CD14-positive monocyte (primary cell): ENCODE measurements at regions not wholly inside any gene's neighbourhood (a gene's known extent, or its start where the extent isn't known, plus 50 kb on each side); places are given as distances from the start of the nearest gene placed in this dataset.

Experiments
- DNase-seq, 3 donors: peaks; one replicate each; pipeline ENCODE4 v3.0.0-alpha.2; 2011 to 2022
- H2AFZ ChIP-seq: 2 replicates; pipeline ENCODE4 v1.6.0; 2012; ENCODE audit warnings: mild to moderate bottlenecking, low read depth, low read length, inconsistent platforms; ENCODE audit not compliant: insufficient read depth, poor library complexity, severe bottlenecking
- H3K27ac ChIP-seq, 2 donors: 1 replicate in 1 of 2; 2 replicates in 1 of 2; pipeline ENCODE4 v1.5.1; 2012 to 2013; ENCODE audit warnings: low read length in 2 of 2, control low read depth in 1 of 2, inconsistent platforms in 1 of 2, low read depth in 1 of 2, mild to moderate bottlenecking in 1 of 2
- H3K27me3 ChIP-seq, 2 donors: one replicate each; pipeline versions ENCODE4 v1.6.0 to v1.6.1; 2011 to 2013; ENCODE audit warnings: low read length in 2 of 2; ENCODE audit not compliant: control insufficient read depth in 2 of 2, insufficient read depth in 2 of 2
- H3K36me3 ChIP-seq, 2 donors: replicated peaks in 1 of 2; 1 replicate in 1 of 2; 2 replicates in 1 of 2; pipeline versions ENCODE4 v1.5.1 to v1.6.1; 2012 to 2013; ENCODE audit warnings: low read length in 2 of 2, control low read depth in 1 of 2, inconsistent platforms in 1 of 2, mild to moderate bottlenecking in 1 of 2; ENCODE audit not compliant: insufficient read depth in 2 of 2, control insufficient read depth in 1 of 2
- H3K4me1 ChIP-seq, 2 donors: 1 replicate in 1 of 2; 2 replicates in 1 of 2; pipeline versions ENCODE4 v1.5.1 to v1.6.1; 2012 to 2013; ENCODE audit warnings: low read length in 2 of 2, control low read depth in 1 of 2, inconsistent platforms in 1 of 2, mild to moderate bottlenecking in 1 of 2, moderate library complexity in 1 of 2; ENCODE audit not compliant: insufficient read depth in 2 of 2, control insufficient read depth in 1 of 2
- H3K4me2 ChIP-seq: replicated peaks from 2 replicates; pipeline ENCODE3; 2012; ENCODE audit warnings: low read length, moderate library complexity, mild to moderate bottlenecking; ENCODE audit not compliant: poor library complexity, severe bottlenecking; ENCODE audit errors: extremely low read depth
- H3K4me3 ChIP-seq, 3 experiments: fragments of 200-600 bp in 1 of 3; sonication (generic) in 1 of 3; replicated peaks in 1 of 3; 1 replicate in 2 of 3; 2 replicates in 1 of 3; pipeline ENCODE4 v1.5.1; 2011 to 2013; ENCODE audit warnings: low read length in 3 of 3, mild to moderate bottlenecking in 3 of 3, control low read depth in 2 of 3, low read depth in 2 of 3, inconsistent platforms in 1 of 3, moderate library complexity in 1 of 3
- H3K79me2 ChIP-seq: 2 replicates; pipeline ENCODE4 v1.6.0; 2012; ENCODE audit warnings: mild to moderate bottlenecking, control low read depth, inconsistent platforms, low read length, moderate library complexity; ENCODE audit not compliant: insufficient read depth
- H3K9ac ChIP-seq: 2 replicates; pipeline ENCODE4 v1.6.0; 2017; ENCODE audit warnings: low read length, mild to moderate bottlenecking; ENCODE audit not compliant: insufficient read depth, poor library complexity, severe bottlenecking
- H3K9me3 ChIP-seq, 2 donors: replicated peaks in 1 of 2; 1 replicate in 1 of 2; 2 replicates in 1 of 2; pipeline versions ENCODE4 v1.5.1 to v1.6.1; 2012 to 2013; ENCODE audit warnings: low read length in 2 of 2, control low read depth in 1 of 2; ENCODE audit not compliant: control insufficient read depth in 1 of 2, insufficient read depth in 1 of 2
- H4K20me1 ChIP-seq: 2 replicates; pipeline ENCODE4 v1.6.0; 2012; ENCODE audit warnings: mild to moderate bottlenecking, low read length, control low read depth, moderate library complexity; ENCODE audit not compliant: insufficient read depth
- H3K27ac Mint-ChIP-seq, 7 donors: one replicate each; pipeline ENCODE4 v1.8.0; 2020; ENCODE audit warnings: mild to moderate bottlenecking in 7 of 7, mixed read lengths in 7 of 7, moderate library complexity in 6 of 7, inconsistent platforms in 2 of 7
- H3K27me3 Mint-ChIP-seq, 3 donors: one replicate each; pipeline ENCODE4 v1.8.0; 2021 to 2022; ENCODE audit warnings: low read depth in 3 of 3, mild to moderate bottlenecking in 3 of 3, mixed read lengths in 3 of 3, moderate library complexity in 3 of 3, inconsistent platforms in 1 of 3
- H3K36me3 Mint-ChIP-seq, 2 donors: one replicate each; pipeline ENCODE4 v1.8.0; 2020; ENCODE audit warnings: mixed read lengths in 2 of 2, inconsistent platforms in 1 of 2, mild to moderate bottlenecking in 1 of 2
- H3K4me1 Mint-ChIP-seq: one replicate; pipeline ENCODE4 v1.8.0; 2020; ENCODE audit warnings: mild to moderate bottlenecking, mixed read lengths
- H3K4me3 Mint-ChIP-seq, 2 donors: one replicate each; pipeline ENCODE4 v1.8.0; 2020; ENCODE audit warnings: mild to moderate bottlenecking in 2 of 2, mixed read lengths in 2 of 2, moderate library complexity in 1 of 2
- H3K9me3 Mint-ChIP-seq, 7 donors: one replicate each; pipeline ENCODE4 v1.8.0; 2020 to 2022; ENCODE audit warnings: mixed read lengths in 7 of 7, mild to moderate bottlenecking in 6 of 7, moderate library complexity in 6 of 7, inconsistent platforms in 2 of 7
- WGBS: methylation state at CpG from one replicate; pipeline ENCODE4 v1.1.5; 2013; ENCODE audit warnings: missing lambda C conversion rate; ENCODE audit not compliant: insufficient coverage; 5-methylcytosine and 5-hydroxymethylcytosine counted together
- intact Hi-C, 2 donors: fragments of 100-400 bp; cut with micrococcal nuclease; formaldehyde crosslinking; loops; one replicate each; pipeline versions ENCODE4 v1.15.0 to v1.15.1; 2023
- TF ChIP-seq, protein P1 (sequence below): fragments of 200-600 bp; IDR thresholded peaks from one replicate; pipeline ENCODE4 v1.8.0; 2022; ENCODE audit warnings: antibody characterized with exemption, mild to moderate bottlenecking

DNA sequence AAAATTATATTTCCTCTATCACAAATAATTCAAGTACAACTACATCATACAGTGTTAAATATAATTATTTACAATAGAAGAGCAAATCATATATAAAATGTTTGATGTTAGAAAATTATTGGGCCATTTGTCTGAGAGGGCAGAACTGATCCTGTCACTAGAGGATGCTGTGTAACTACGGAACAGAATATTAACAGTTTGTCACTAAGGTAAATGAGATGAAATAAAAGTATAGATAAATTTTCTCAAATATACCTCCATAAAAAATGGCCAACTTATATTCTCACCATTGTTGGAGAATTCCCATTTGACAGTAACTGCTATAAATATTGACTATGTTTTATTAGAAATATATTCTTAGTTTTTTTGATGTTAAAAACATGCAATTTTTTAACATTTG lies 1067.4 kb upstream of the DDX18 start:
- WGBS: no CpG with 5 or more reads among the region's 1 CpG
- Histone ChIP-seq H3K9me3 (no peaks in the 10 kb centered on the region), H3K27ac (no peak overlapping the region), H3K27me3 (no peaks in the 10 kb centered on the region), H3K79me2 (no peaks in the 10 kb centered on the region), H4K20me1 (no peaks in the 10 kb centered on the region), H3K36me3 (no peaks in the 10 kb centered on the region), H3K4me1 (no peaks in the 10 kb centered on the region), H3K4me3 (no peak overlapping the region), H2AFZ (no peak overlapping the region), H3K9ac (no peak overlapping the region), H3K4me2 (no peak overlapping the region)
- intact Hi-C loops: no loop called here
- no peak for DNase-seq
- no peaks in the 10 kb centered on the region for H3K27me3 Mint-ChIP-seq
- peaks cover 0 to 2% (median 0%) of the 10 kb centered on the region in 7 donors for H3K9me3 Mint-ChIP-seq
- H3K27ac Mint-ChIP-seq: no peak overlapping the region
- H3K36me3 Mint-ChIP-seq: no peaks in the 10 kb centered on the region
- TF ChIP-seq, protein P1, sequence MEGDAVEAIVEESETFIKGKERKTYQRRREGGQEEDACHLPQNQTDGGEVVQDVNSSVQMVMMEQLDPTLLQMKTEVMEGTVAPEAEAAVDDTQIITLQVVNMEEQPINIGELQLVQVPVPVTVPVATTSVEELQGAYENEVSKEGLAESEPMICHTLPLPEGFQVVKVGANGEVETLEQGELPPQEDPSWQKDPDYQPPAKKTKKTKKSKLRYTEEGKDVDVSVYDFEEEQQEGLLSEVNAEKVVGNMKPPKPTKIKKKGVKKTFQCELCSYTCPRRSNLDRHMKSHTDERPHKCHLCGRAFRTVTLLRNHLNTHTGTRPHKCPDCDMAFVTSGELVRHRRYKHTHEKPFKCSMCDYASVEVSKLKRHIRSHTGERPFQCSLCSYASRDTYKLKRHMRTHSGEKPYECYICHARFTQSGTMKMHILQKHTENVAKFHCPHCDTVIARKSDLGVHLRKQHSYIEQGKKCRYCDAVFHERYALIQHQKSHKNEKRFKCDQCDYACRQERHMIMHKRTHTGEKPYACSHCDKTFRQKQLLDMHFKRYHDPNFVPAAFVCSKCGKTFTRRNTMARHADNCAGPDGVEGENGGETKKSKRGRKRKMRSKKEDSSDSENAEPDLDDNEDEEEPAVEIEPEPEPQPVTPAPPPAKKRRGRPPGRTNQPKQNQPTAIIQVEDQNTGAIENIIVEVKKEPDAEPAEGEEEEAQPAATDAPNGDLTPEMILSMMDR: no peak
- H3K4me3 Mint-ChIP-seq: no peak overlapping the region
- H3K4me1 Mint-ChIP-seq: no peaks in the 10 kb centered on the region

DNA sequence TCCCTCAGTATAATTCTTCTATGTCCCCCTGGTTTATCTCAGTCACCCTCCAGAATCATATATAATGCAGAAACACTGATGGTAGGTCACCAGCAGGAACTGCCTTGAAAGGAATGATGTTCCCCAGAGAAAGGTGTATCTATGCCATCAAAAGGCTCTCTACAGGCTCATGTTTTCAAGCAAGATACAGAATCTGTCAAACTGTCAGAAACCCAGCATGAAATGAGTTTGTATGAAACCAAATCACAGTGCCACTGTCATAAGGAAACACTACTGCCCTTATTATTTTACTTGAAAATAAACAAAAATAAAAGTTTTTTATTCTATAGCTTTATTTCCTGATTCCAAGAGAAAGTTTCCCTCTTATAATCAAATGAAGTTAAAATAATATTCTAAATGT lies 1064.5 kb upstream of the DDX18 start:
- H3K4me3 ChIP-seq: no peak overlapping the region
- H3K4me2 ChIP-seq: no peak overlapping the region
- Mint-ChIP-seq H3K4me1 (no peaks in the 10 kb centered on the region), H3K27me3 (no peaks in the 10 kb centered on the region), H3K36me3 (no peaks in the 10 kb centered on the region), H3K27ac (no peak overlapping the region), H3K4me3 (no peak overlapping the region), H3K9me3 (peaks cover 0 to 4% (median 0%) of the 10 kb centered on the region in 7 donors)
- no peaks in the 10 kb centered on the region for H3K27me3 ChIP-seq
- no peak overlapping the region for H3K27ac ChIP-seq
- no peak overlapping the region for H2AFZ ChIP-seq
- H4K20me1 ChIP-seq: no peaks in the 10 kb centered on the region
- H3K79me2 ChIP-seq: no peaks in the 10 kb centered on the region
- no peaks in the 10 kb centered on the region for H3K4me1 ChIP-seq
- TF ChIP-seq, protein P1: no peak
- no peak for DNase-seq
- no peak overlapping the region for H3K9ac ChIP-seq
- peaks cover 0 to 3% of the 10 kb centered on the region in 2 donors for H3K9me3 ChIP-seq
- intact Hi-C loops: no loop called here
- H3K36me3 ChIP-seq: no peaks in the 10 kb centered on the region
